LNCAP (cell line): ENCODE measurements at regions not wholly inside any gene's neighbourhood (a gene's known extent, or its start where the extent isn't known, plus 50 kb on each side); places are given as distances from the start of the nearest gene placed in this dataset.

Experiments
- TF ChIP-seq, protein P1 (sequence below): fragments of 450-650 bp; IDR thresholded peaks from 2 replicates; pipeline ENCODE4 v1.5.1; 2017; ENCODE audit warnings: mild to moderate bottlenecking

DNA sequence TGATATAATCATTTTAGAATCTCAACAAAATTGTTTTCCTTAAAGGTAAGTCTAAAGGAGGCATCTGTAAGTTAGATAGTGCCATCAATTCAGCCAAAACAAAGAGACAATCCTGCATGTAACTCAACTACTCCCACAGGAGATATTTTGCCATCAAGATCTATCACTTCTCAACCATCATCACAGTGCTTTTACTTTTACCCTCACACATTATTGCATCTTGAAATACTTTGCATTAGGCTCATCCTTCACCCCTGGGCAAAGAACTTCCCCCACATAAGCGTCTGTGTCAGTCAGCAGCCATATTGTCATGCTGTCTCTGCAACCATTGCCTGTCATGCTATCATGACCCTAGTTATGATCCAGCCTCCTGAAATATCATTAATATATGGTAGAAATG is 54.9 kb upstream of the NLGN1 start:
- TF ChIP-seq, protein P1, sequence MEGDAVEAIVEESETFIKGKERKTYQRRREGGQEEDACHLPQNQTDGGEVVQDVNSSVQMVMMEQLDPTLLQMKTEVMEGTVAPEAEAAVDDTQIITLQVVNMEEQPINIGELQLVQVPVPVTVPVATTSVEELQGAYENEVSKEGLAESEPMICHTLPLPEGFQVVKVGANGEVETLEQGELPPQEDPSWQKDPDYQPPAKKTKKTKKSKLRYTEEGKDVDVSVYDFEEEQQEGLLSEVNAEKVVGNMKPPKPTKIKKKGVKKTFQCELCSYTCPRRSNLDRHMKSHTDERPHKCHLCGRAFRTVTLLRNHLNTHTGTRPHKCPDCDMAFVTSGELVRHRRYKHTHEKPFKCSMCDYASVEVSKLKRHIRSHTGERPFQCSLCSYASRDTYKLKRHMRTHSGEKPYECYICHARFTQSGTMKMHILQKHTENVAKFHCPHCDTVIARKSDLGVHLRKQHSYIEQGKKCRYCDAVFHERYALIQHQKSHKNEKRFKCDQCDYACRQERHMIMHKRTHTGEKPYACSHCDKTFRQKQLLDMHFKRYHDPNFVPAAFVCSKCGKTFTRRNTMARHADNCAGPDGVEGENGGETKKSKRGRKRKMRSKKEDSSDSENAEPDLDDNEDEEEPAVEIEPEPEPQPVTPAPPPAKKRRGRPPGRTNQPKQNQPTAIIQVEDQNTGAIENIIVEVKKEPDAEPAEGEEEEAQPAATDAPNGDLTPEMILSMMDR, result no peak

DNA sequence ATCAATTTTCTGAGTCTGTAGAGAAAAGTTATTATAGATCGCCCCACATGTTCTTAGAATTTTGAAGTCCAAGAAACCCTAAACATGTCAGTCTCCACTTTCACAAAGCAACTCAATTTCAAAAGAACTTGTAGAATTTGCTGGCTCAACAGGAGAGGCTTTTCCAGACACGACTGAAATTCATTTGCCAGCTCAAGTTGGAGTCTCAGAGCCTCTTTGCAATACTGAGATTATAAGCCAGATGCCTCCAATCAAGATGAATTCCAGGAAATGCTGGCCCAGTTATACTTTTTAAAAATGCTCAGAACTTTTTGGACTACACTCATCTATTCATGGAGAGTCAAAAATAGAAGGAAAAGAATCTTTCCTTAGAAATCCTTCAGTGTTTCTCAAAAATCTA is 56.9 kb upstream of the NLGN1 start:
- TF ChIP-seq, protein P1, result no peak

DNA sequence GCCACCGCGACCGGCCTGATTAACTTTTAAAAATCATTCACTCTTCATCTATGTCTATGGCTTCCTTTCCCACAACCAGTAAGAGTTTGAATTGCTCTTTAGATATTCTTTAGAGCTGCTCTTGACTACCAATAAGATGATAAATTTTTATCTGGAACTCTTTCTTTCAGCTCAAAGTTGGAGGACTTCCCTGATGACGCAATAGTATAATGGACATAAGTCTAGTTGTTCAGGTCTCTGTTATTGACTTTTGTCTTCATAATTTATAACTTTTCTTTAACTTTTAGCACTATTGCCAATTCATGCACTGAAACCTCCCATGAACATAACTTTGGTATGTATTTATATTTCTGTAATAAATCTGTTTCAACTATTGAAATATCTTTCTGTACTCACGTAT is 61.3 kb upstream of the NLGN1 start:
- TF ChIP-seq, protein P1, result no peak

DNA sequence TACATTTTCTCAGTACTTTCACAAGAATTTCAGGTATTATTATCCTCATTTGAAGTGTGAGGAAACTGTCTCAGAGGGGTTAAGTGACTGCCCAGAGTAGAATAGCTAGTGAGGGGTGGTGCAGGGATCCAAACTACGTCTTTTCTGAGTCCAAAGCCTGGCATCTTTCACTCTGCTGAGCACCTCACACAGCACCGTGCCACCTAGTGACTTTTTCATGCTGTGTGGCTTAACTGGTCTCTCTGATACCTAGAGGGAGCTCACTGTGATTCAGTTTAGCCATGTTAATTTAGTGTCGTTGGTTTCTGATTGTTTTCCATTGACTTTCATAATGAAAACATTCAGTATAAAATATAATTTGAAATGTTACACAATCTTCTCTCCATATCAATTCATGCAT is 91.4 kb upstream of the NLGN1 start:
- TF ChIP-seq, protein P1, result no peak

DNA sequence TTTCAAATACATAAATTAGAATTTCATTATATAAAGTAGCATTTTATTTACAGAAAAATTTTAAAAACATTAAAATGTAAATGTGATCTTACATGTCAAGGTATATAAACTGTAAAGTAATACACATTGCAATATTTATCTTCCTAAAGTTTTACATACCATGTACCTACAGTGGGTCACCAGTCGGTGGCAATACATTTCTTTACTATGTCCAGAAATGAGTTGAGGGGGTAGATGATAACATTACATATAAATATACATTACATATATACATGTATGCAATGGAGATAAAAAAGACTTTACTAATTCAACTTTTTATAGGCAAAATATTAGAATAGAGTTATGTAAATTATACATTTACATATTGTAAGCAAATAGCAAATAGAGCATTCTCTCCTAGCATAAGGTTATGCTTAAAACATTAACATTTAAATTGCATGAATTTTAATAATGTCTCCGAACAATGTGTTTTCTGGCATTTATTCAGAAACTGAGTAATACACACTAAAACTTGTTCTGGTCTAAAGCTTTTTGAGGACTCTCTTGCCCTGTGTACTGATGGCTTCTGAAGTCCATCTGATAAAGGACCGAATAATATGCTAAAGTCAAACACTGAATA is 93.3 kb upstream of the NLGN1 start:
- TF ChIP-seq, protein P1, result no peak

DNA sequence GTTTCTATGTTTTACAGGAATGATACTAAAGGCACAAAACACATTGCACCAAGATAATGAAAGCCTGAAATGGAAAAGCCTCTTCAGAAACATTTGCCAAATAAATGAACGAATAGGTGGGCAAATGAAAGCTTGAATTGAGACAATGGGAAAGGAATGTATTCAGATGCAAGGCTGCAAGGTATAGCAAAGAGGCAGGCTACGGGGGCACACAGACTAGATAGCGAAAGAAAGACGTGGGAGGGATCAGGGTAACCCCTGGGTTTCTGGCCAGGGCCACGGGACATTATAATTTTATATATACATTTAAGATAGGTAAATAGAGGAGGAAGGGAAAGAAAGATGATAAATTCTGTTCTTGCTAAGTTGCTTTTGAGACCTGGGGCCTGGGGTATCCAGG is 95.9 kb upstream of the NLGN1 start:
- TF ChIP-seq, protein P1, result no peak

DNA sequence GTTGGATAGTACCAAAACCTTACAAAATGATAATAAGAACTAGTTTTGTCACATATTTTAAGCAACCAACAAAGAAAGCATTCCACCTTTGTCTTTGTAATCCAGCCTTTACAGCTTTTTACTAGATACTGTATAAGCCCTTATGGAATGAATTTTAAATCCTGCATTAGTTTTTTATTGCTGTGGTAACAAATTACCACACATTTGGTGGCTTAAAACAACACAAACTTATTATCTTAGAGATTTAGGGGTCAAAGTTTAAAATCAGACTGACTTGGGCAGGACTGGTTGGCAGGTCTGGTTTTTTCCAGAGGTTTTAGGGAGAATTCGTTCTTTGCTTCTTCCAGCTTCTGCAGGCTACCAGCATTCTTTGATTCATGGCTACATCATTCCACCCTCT is 108.5 kb upstream of the NLGN1 start:
- TF ChIP-seq, protein P1, result no peak

DNA sequence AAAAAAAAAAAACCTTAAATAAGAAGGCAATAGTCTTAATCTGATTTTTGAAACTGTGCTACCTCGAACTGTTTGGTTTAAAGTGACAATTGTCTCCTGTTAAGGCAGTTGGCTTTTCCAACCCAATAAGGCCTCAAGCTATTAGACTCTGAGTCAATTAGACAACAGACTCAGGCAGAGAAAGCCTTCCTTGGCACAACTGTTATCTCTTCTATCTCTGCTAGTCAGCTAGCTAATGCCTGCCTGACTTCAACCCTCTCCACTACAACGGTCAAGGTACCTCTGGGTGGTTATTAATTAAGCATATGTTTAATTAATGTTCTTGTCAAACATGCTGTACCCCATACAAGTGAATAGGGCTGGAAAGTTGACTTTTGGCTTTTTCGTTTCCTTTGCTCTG is 110.2 kb upstream of the NLGN1 start:
- TF ChIP-seq, protein P1, result no peak
